AG04449 (cell line): ENCODE measurements at regions not wholly inside any gene's neighbourhood (a gene's known extent, or its start where the extent isn't known, plus 50 kb on each side); places are given as distances from the start of the nearest gene placed in this dataset.

Experiments used
- CTCF ChIA-PET: fragments of 350-600 bp; formaldehyde crosslinking; extraction: SDS; loops from one replicate; lab custom pipeline; 2021; ENCODE audit warnings: antibody characterized with exemption; lab: Yijun Ruan, JAX
- POLR2A ChIA-PET: fragments of 400-600, 350-600 bp; formaldehyde crosslinking; extraction: SDS; loops from one replicate; lab custom pipeline; 2020; ENCODE audit warnings: antibody characterized with exemption, inconsistent platforms; lab: Yijun Ruan, JAX
- DNase-seq: peaks from one replicate; pipeline ENCODE4 v3.0.0-alpha.2; 2010; ENCODE audit warnings: low read depth, low spot score
- H3K4me3 ChIP-seq: 2 replicates; pipeline ENCODE4 v1.5.1; 2011; ENCODE audit warnings: low read depth, mild to moderate bottlenecking, control low read depth, low read length
- TF ChIP-seq, protein P1 (sequence below): IDR thresholded peaks from one replicate; pipeline ENCODE4 v1.5.1; 2011; ENCODE audit warnings: mild to moderate bottlenecking, moderate library complexity, low read length, control low read depth, inconsistent platforms; ENCODE audit not compliant: insufficient read depth; ENCODE audit errors: missing control alignments

DNA sequence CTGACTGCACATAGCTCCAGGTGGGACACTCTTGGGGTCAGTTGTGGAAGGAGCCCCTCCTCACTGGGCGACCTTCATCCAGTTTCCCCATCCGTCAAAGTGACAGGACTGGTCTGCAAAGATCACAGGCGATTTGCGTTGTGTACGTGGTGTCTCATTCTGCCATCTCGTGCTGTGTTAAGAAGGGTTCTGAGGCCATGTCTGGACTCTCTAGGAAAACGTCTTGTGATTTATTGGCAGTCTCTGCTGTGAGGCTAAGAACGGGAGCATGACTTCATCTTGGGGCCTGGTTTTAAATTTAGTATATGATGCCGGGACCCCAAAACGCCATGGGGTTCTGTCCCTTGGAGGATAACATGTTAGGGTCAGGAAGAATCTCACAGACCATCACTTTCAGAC lies 65.2 kb upstream of the CIBAR2 start:
- TF ChIP-seq, protein P1, sequence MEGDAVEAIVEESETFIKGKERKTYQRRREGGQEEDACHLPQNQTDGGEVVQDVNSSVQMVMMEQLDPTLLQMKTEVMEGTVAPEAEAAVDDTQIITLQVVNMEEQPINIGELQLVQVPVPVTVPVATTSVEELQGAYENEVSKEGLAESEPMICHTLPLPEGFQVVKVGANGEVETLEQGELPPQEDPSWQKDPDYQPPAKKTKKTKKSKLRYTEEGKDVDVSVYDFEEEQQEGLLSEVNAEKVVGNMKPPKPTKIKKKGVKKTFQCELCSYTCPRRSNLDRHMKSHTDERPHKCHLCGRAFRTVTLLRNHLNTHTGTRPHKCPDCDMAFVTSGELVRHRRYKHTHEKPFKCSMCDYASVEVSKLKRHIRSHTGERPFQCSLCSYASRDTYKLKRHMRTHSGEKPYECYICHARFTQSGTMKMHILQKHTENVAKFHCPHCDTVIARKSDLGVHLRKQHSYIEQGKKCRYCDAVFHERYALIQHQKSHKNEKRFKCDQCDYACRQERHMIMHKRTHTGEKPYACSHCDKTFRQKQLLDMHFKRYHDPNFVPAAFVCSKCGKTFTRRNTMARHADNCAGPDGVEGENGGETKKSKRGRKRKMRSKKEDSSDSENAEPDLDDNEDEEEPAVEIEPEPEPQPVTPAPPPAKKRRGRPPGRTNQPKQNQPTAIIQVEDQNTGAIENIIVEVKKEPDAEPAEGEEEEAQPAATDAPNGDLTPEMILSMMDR, result no peak
- no peak overlapping the region for H3K4me3 ChIP-seq
- DNase-seq, result no peak
- ChIA-PET CTCF (interaction anchor here (1.1 to 2.6 kb wide), 2 partner anchors 14 to 63 kb away, joined by 3 to 8 read pairs; no protein-coding TSS in a partner anchor), POLR2A (no interaction called here)

DNA sequence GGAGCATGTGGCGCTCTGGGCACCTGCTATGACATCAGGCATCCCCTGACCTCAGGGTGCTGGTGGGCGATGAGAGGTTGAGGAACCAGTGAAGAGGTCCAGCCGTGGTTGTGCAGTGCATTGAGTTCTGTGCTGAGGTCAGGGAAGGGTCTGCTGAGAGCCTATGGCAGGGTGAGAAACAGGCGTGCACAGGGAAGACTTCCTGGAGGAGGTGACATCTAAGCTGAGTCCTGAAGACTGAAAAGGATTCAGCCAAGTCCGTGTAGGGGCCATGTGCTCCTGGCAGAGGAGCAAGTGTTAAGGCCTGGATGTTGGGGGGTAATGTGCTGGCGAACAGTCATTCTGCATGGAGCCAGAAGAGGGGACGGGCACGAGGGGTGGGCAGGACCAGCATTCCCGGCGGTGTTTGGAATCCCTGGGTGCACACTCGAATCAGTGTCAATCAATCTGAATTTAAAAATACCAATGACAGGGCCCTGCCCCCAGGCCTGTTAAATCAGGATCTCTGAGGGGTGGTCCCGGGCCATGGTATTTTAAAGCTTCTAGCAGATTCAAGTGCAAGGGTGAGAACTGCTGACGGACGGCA lies 65.8 kb upstream of the CIBAR2 start:
- H3K4me3 ChIP-seq, result no peak overlapping the region
- no peak for DNase-seq
- CTCF ChIA-PET, result no interaction called here
- POLR2A ChIA-PET, result no interaction called here
- TF ChIP-seq, protein P1, result no peak

DNA sequence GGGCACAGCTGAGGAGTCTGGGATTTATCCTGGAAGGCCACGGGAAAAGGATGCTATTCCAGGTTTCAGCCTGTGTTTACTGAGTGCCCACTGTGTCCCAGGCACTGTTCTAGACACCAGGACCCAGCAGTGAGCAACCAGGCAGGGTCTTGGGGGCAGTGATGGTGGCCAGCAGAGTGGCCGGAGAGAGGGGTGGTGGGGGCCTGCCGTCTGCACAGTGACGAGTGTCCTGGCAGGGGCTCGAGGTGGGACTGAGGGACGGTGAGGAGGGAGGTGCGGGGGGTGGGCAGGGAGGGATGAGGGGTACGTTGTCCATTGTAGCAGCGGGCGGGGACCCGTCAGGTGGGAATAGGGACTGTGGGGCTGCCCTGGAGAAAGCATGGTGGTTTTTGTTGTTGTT lies 66.3 kb upstream of the CIBAR2 start:
- POLR2A ChIA-PET, result no interaction called here
- TF ChIP-seq, protein P1, result no peak
- DNase-seq, result no peak
- CTCF ChIA-PET, result no interaction called here
- no peak overlapping the region for H3K4me3 ChIP-seq

DNA sequence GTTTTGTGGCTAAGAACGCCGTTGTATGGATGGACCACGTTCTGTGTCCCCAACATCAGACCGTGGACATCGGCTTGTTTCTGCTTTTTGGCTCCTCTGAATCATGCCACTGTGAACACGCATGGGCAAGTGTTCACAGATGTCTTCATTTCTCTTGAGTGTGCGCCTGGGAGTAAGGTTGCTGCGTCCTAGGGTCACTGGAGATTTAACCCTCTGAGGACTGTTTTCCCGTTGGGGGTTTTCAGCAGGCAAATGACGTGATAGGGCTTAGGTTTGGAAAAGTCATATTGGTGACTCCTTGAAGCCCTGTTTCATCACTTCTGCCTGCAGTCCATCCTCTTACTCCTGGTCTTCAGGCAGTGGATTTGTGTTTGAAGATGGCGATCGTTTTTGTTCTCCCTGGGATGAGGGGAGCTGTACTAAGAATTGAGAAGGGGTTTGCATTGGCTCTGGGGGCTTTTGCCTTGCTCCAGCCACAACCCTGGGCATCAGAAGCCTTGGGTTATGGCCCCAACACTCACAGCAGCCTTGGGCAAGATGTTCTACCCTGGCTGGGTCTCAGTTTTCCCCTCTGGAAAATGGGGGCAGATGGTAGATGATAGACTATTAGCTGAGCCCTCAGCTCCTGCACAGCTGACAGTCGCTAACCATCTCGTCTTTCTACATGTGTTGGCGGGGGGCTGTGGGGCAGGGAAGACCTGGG lies 67.2 kb upstream of the CIBAR2 start:
- CTCF ChIA-PET, result interaction anchor here (1.3 to 2.4 kb wide), 3 partner anchors 8 to 74 kb away, joined by 4 to 9 read pairs (median 7); no protein-coding TSS in a partner anchor
- TF ChIP-seq, protein P1, result no peak
- POLR2A ChIA-PET, result no interaction called here

DNA sequence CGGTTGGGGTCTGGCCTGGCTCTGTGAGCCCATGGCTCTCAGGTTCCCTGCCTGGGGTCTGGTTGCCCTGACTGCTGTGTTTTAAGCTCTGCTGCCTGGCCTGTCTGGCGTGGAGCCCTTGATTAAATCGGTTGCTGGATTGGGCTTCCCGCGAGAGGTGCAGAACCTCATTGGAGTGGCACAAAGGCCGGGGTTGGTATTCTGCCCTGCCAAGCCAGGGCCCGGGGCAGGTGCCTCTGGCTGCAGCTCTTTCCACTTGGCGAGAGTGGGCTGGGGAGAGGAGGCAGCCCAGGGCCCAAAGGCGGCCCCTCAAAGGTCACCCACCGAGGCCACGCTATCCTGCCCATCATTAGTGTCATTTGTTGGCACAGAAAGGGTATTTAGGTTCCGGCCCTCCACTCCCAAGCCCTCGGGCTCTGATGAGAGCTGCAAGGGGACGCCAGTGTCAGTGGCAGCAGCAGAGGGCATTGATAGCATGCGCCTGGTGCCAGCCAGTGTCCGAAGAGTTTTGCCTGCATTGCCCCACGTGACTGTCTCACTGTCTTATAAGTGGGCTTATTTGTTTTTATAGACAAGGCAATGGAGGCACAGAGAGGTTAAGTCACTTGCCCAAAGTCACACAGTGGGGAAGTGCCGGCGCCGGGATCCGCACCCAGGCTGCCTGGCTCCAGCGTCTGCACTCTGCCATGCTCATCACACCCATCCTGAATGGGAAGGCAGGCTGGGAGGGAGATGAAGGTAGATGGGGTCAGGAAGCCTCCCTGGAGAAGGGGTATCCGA lies 68.0 kb upstream of the CIBAR2 start:
- H3K4me3 ChIP-seq, result no peak overlapping the region
- ChIA-PET POLR2A (no interaction called here), CTCF (interaction anchor here (1.3 to 2.4 kb wide), 3 partner anchors 9 to 73 kb away, joined by 4 to 9 read pairs (median 7); no protein-coding TSS in a partner anchor)
- TF ChIP-seq, protein P1, result no peak
- DNase-seq, result no peak

More for the DNA sequence above, 67.2 kb upstream of the CIBAR2 start:
- DNase-seq, result no peak
- H3K4me3 ChIP-seq, result no peak overlapping the region
